ENCODE measurements at regions not wholly inside any gene's neighbourhood (a gene's known extent, or its start where the extent isn't known, plus 50 kb on each side); places are given as distances from the start of the nearest gene placed in this dataset.
A peak's percentile ranks its signal among the peaks of the same experiment; 100 is the strongest.

DNA sequence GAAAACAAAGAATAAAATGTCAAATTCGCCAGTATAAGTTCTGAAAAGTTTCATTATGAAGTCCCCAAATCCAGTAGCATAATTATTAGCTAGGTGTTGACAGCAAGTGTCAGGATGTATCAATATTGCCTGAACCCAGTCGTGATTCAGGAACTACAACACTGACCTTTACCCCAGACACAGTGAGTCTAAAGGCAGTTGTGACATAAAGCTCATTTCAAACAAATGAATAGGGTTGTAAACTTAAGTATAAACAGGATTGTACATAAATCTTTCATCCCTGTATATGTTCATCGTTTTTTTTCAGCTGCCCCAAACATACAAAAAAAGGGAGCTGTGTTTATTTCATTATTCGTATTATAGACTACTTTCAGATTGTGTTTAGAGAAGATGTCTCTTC is 385.7 kb downstream of the PLK2 start:
- peaks cover 41% of the 10 kb centered on the region for H3K4me1 Mint-ChIP-seq
- H3K4me3 Mint-ChIP-seq, result no peak overlapping the region
- H3K9me3 Mint-ChIP-seq, result no peaks in the 10 kb centered on the region
- TF ChIP-seq, protein P1, sequence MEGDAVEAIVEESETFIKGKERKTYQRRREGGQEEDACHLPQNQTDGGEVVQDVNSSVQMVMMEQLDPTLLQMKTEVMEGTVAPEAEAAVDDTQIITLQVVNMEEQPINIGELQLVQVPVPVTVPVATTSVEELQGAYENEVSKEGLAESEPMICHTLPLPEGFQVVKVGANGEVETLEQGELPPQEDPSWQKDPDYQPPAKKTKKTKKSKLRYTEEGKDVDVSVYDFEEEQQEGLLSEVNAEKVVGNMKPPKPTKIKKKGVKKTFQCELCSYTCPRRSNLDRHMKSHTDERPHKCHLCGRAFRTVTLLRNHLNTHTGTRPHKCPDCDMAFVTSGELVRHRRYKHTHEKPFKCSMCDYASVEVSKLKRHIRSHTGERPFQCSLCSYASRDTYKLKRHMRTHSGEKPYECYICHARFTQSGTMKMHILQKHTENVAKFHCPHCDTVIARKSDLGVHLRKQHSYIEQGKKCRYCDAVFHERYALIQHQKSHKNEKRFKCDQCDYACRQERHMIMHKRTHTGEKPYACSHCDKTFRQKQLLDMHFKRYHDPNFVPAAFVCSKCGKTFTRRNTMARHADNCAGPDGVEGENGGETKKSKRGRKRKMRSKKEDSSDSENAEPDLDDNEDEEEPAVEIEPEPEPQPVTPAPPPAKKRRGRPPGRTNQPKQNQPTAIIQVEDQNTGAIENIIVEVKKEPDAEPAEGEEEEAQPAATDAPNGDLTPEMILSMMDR (conservative IDR thresholded peaks at IDR 0.05), result no peak
- no peak overlapping the region for H3K27ac Mint-ChIP-seq (ENCODE audit: unreplicated experiment)
- DNase-seq (ENCODE audit: low read depth, low spot score), result no peak
- H3K36me3 Mint-ChIP-seq (ENCODE audit: low read depth), result no peaks in the 10 kb centered on the region
- H3K27me3 Mint-ChIP-seq (ENCODE audit: low read depth), result no peaks in the 10 kb centered on the region

DNA sequence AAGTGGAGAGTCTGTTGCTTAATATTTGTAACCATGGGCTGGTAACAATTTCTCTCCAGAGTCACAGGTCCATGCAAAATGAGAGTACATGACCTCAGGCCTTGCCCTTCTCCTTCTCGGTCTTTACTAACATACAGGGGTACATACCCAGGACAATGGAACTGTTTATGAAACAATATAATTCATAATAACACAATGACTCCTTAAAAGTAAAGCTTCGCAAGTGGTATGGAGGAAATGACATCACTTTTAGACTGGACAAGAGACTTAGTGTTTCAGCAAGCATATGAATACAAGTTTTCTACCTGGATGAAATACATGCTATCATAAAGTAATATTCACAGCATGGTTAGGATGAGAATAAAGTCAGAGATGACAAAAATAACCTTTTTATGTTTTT is 386.6 kb downstream of the PLK2 start:
- peaks cover 41% of the 10 kb centered on the region for H3K4me1 Mint-ChIP-seq
- TF ChIP-seq, protein P1 (conservative IDR thresholded peaks at IDR 0.05), result no peak
- H3K9me3 Mint-ChIP-seq, result peaks cover 3% of the 10 kb centered on the region
- no peaks in the 10 kb centered on the region for H3K36me3 Mint-ChIP-seq (ENCODE audit: low read depth)
- H3K27ac Mint-ChIP-seq (ENCODE audit: unreplicated experiment), result no peak overlapping the region
- no peaks in the 10 kb centered on the region for H3K27me3 Mint-ChIP-seq (ENCODE audit: low read depth)
- no peak overlapping the region for H3K4me3 Mint-ChIP-seq
- DNase-seq (ENCODE audit: low read depth, low spot score), result no peak

DNA sequence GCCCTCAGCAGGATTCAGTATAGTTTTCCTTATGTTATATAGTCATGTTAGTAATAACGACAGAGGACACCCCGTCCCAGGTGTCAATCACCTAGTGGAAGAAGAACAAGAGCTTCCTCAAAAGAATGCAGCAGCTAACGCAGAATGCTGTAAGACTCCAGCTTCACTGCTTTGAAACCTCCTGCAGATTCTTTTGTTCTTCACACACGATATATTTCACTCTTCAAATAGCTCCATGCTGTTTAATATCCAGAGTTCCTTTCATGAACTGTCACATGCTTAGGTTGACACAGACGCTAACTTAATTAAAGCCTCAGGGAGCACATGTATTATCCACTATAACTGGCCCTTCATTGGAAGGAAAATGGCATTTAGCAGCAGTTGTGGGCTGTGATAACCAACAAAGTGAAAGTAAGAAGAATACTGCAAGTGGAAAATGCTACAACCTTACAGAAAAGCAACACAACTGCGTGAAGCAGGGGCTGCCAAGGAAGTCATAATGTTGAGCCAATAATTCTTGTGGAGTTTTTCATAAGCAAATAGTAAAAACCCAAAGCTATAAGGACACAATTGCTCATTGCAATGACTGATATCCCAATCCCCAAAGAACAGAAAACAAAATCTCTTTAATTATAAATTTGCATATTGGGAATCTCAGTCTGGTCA is 387.5 kb downstream of the PLK2 start:
- Mint-ChIP-seq H3K27me3 (ENCODE audit: low read depth) (no peaks in the 10 kb centered on the region), H3K36me3 (ENCODE audit: low read depth) (no peaks in the 10 kb centered on the region), H3K9me3 (peaks cover 5% of the 10 kb centered on the region), H3K4me1 (peaks cover 35% of the 10 kb centered on the region), H3K4me3 (no peak overlapping the region), H3K27ac (ENCODE audit: unreplicated experiment) (no peak overlapping the region)
- DNase-seq (ENCODE audit: low read depth, low spot score), result no peak
- TF ChIP-seq, protein P1 (conservative IDR thresholded peaks at IDR 0.05), result no peak

DNA sequence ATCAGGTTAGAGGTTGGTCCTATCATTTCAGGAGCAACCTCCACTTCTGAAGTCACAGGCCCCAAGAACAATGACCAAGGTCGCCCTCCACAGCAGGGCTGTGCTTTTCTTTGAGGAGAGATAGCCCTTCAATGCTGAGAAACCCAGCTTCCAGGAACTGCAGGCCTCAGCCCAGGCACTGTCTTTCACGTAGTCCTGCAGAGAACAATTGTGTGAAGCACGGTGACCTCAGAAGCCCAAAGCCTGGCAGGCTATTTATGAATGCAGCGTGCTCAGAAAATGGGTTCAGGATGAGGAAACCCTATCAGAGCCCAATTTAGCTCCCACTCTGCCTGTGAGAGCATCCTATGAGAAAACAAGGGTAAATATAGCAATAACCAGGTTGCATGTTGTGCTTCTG is 388.3 kb downstream of the PLK2 start:
- Mint-ChIP-seq H3K4me3 (no peak overlapping the region), H3K9me3 (peaks cover 5% of the 10 kb centered on the region), H3K4me1 (peaks cover 34% of the 10 kb centered on the region), H3K27ac (ENCODE audit: unreplicated experiment) (no peak overlapping the region), H3K36me3 (ENCODE audit: low read depth) (no peaks in the 10 kb centered on the region), H3K27me3 (ENCODE audit: low read depth) (no peaks in the 10 kb centered on the region)
- TF ChIP-seq, protein P1 (conservative IDR thresholded peaks at IDR 0.05), result no peak
- peak; percentile 8 for DNase-seq (ENCODE audit: low read depth, low spot score)

DNA sequence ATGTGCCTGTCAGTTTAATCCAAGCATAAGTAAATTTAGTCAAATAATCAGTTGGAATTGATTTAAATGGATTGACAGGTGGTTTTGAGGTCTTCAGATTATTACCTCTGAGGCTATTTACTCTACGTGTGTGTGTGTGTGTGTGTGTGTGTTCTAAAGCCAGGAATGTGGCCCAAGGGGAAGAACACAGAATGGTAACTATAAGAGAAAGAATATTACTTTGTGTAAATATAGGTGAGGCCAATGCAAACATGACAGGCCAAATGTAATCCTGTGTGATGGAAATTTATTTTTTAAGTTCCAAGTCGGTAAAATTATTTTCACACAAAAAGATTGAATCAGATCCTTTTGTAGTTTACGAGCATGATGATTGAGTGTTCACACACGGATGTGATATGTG is 390.0 kb downstream of the PLK2 start:
- TF ChIP-seq, protein P1 (conservative IDR thresholded peaks at IDR 0.05), result no peak
- Mint-ChIP-seq H3K27ac (ENCODE audit: unreplicated experiment) (no peak overlapping the region), H3K9me3 (peaks cover 5% of the 10 kb centered on the region), H3K27me3 (ENCODE audit: low read depth) (no peaks in the 10 kb centered on the region), H3K4me1 (peaks cover 34% of the 10 kb centered on the region), H3K36me3 (ENCODE audit: low read depth) (no peaks in the 10 kb centered on the region), H3K4me3 (no peak overlapping the region)
- DNase-seq (ENCODE audit: low read depth, low spot score), result no peak
